GM18507 (cell line): ENCODE measurements at regions not wholly inside any gene's neighbourhood (a gene's known extent, or its start where the extent isn't known, plus 50 kb on each side); places are given as distances from the start of the nearest gene placed in this dataset.
A peak's percentile ranks its signal among the peaks of the same experiment; 100 is the strongest.
"Not testable (repeated sequence)": the region's sequence is repeated elsewhere in the genome, so short reads cannot be mapped to it uniquely, and the experiment has no call there.

Experiments
- DNase-seq: peaks from one replicate; pipeline ENCODE4 v3.0.0; 2011; ENCODE audit warnings: low read depth; ENCODE audit not compliant: insufficient read length; ENCODE audit errors: extremely low spot score
- FAIRE-seq: peaks from 2 replicates; lab custom pipeline; 2011; peaks lifted over from hg19 to GRCh38; lab: Jason Lieb, UNC

DNA sequence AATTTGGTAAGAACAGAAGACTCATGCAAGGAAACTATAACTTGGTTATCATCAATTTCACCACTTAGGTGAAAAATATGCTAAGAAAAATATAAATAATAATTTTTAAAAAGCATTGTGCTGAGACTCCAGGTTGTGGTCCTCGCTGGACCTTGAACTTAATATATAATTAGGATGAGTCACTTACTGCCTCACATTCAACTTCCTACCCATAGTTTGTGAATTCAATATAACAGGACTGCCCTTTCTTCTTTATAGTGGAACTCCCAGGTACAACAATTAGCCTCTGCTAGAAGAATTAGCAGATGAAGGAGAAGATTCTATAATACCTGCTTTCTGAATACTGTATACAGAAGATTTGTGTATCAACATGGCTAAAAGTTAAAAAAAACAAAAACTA lies 149.1 kb upstream of the SPRED1 start:
- FAIRE-seq (no peak), DNase-seq (no peak)

DNA sequence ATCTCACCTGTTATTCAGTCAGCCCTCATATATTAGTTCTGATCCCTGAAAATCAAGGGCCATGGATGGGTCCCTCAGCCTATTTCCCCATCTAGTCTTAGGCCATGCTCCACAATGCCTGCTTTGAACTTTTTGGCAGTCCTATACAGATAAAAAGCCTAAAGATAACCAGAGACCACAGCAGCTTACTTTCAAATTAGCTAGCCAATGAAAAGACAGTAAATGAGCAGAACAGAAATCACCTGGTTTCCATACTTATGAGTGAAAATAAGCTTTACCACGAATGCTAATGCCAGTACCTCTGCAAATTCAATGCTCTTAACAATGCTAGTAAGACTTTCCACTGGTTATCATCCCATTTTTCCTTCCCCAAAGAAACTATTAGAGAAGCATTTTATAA lies 141.6 kb upstream of the SPRED1 start:
- FAIRE-seq (no peak), DNase-seq (no peak)

DNA sequence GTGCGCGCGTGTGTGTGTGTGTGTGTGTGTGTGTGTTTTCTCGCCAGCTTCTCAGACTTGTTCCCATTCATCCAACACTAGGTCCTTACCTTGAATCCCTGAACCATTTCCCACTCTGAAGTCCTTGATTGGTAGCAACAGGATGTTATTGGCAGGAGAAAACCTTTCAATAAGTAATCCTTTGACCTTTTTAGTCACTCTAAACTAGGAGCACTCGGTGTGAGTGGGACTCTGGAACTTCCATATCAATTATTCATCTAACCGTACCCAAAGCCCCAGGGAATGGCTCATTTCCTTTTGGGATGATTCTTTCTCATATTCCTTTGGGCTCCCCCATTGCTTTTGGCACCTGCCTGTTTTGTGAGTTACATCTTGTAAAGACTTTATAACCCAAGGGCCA lies 140.2 kb upstream of the SPRED1 start:
- FAIRE-seq, result no peak
- no peak for DNase-seq

DNA sequence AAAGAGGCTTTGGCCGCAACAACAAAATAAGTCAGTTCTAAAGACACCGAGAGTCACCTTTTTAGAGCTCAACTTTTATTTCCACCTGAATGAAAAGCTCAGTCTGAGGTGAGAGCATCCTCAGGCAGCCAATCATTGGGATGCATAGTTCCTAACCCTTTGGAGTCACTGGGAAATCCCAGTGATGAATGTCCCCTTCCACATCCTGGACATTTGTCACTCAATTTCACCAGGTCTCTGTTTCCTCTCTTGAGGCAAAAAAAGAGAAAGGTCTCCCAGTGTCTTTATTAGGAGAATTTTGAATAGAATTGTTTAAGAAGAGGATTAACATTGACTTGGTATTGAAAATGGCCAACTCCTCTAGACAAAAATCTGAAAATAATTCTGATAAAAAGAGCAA lies 137.5 kb upstream of the SPRED1 start:
- DNase-seq (no peak), FAIRE-seq (no peak)

DNA sequence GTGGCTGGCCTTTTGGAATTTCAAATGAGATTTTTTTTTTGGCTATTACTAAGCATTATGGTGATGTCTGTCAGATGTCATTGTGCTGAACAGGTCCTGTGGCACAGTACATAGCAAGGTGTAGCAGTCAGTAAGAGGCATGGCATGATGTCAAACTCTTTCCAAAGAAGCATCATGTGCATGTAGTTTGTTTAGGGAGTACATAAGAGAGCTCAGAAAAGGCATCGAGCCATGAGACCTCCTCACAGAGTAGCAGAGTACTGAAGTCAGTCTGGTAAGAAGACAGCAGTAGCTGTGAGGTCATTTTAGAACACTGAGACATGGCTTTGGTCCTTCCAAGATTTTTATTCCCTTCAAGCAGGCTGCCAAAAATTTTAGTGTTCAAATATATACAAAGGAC lies 134.9 kb upstream of the SPRED1 start:
- no peak for DNase-seq
- FAIRE-seq, result no peak

DNA sequence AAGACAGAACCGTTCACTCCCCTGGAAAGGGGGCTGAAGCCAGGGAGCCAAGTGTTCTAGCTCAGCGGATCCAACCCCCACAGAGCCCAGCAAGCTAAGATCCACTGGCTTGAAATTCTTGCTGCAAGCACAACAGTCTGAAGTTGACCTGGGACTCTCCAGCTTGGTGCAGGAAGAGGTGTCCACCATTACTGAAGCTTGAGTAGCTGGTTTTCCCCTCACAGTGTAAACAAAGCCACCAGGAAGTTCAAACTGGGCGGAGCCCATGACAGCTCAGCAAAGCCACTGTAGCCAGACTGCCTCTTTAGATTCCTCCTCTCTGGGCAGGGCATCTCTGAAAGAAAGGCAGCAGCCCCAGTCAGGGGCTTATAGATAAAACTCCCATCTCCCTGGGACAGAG lies 132.8 kb upstream of the SPRED1 start:
- not testable (repeated sequence) for DNase-seq, FAIRE-seq

DNA sequence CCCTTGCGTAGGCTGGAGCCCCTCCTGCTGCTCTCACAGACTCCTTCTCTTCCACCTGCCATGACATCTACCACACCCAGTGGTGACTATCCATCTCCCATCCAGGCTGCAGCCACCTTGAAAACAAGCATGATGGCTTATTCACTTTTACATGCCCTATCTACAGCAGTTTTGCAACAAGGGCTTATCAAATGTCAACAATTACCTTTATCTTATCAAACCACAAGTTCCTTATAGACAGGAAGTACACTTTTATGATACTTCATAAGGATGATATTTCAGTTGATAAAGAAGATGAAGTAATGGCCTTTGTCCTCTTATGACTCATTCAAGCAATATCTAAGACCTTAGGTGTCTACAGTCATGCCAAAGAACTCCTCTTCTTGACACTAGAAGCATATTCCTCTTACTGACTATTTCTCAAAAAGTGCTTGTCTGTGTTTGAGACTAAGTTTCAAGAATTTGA lies 125.3 kb upstream of the SPRED1 start:
- FAIRE-seq, result no peak

DNA sequence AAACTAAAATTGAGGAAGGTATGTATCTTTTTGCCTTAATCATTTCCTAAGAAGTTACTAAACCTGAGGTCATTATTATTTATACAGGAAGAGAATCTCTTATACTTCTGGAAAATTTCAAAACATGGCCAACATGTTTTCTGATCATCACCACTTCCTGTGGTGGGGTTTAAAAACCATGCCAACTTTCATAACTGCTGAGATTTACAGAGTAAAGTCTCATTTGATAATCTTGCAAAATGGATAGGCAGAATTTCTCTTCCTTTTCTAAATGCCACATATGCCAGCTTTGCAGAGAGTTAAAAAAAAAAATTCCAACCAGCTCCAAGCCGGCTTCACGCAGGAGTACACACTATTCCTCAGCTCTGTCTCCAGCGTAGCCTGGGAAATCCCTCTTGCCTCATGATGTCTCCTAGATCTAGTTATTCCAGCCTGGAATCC lies 124.3 kb upstream of the SPRED1 start:
- no peak for DNase-seq
- FAIRE-seq, result no peak

More for the DNA sequence above, 125.3 kb upstream of the SPRED1 start:
- no peak for DNase-seq

DNA sequence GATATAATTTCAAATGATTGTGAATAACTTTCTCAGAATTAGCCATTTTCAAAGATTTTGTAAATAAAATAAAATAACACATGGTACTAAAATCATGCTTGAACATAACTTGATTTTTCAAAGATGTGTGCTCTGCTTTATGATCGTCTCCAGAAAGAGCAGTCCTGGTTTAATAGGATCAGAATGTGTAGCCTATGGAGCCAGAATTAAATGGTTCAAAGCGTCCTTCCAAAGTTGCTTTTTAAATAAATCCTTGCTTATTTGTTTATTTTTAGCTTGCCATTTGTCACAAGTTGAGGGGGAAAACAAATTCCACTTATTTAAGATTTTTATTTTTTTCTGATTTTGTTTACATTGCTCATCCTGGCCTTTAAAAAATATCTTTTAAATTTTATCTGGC lies 123.7 kb upstream of the SPRED1 start:
- no peak for FAIRE-seq
- no peak for DNase-seq

DNA sequence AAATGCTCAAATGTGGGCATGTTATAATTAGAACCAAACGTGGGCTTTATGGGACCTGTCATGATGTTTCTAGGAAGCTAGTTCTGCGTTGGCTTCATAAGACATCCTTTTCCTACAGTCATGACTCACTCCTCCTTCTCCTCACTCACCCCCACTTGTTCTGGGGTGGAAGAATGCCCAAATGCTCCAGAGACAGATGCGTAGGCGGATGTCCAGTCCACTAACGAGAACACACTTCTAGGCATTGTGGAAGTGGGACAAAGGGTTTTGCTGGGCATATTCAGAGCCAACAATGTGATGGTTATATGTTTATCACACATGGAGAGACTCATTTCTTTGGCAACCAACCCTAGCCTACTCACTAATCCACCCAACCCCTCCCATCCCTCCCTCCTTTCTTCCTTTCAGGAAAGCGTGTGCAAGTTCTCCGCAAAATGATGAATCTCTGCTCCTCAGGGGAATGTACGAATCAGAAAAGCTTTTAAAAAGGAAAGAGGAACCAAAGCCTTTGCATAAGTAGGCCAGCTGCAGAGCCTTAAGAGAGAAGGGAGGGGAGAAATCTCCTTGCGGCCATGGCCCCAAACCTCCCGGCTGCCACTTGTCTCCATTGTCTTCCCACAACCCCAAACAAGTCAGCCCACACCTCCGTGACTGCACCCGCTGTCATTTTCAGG lies 123.0 kb upstream of the SPRED1 start:
- no peak for DNase-seq
- peak; percentile 31 for FAIRE-seq

DNA sequence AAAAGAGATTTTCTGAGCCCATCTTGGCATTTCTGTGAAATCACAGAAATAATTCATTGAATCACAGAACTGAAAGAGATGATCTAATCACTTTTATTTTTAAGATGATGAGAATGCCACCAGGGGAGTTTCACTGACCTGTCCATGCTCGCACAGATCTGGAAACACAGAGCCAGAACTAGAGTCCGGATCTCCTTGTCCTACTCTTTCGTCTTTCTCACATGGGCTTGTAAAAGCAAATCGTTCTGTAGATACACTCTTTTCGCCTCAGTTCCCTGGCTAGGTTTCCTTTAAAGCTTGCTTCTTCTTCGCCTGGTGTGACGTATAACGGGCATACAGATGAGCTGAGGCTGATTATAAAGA lies 122.5 kb upstream of the SPRED1 start:
- DNase-seq, result no peak
- peak; percentile 77 for FAIRE-seq

DNA sequence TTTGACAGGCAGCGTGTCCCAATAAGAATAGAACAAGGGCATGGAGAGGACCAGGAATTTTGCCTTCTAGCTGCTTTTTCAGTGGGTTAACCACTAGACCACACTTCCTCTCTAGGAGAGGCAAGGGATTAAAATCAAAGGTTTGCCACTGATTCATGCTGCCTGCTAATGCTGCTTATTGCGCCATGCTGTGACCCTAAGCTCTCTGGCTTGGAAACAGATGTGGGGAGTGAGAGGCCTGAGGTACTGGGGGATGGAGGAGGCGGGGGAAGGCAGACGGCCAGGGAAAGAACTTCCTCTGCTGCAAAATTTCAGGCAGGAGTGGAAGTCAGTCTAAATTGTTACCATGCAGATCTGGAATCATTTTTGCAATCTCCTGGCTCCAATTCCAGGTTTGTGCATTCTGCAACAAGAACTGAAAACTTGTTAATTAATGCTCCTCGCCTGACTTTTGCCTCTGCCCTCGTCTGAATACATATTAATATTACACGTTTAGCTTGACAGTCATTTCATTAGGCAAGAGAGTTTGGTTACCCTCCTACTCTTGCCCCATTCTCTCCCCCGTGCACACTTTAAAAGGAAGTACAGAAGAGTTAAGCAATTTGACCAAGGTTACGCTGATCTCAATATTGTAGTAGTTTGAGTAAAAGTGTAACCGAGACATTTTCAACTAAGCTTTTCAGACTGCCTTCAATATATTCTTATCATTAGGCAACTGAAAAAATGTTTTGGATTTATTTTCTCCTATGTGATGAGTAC lies 121.7 kb upstream of the SPRED1 start:
- FAIRE-seq, result peak; percentile 63
- no peak for DNase-seq

DNA sequence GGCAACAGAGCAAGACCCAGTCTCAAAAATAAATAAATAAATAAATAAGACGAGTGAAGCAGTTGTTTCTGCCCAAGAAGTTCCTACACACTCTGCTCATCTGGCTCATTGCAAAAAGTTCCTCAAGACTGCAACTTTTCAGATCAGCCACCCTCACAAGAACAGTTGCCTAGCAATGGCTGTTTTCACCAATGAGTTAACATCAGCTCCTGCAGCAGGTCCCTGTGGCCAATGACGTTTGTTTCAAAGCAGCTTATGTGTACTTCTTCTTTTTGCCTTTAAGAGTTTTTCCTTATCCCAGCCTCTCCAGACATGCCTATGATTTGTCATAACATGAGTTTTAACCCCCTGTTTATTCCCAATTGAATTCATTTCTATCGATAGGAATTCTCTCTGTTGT lies 118.4 kb upstream of the SPRED1 start:
- no peak for DNase-seq
- no peak for FAIRE-seq

DNA sequence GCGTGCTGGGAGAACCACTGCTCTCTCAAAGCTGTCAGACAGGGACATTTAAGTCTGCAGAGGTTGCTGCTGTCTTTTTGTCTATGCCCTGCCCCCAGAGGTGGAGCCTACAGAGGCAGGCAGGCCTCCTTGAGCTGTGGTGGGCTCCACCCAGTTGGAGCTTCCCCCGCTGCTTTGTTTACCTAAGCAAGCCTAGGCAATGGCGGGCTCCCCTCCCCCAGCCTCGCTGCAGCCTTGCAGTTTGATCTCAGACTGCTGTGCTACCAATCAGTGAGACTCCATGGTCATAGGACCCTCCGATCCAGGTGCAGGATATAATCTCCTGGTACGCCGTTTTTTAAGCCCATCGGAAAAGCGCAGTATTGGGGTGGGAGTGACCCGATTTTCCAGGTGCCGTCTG lies 110.4 kb upstream of the SPRED1 start:
- not testable (repeated sequence) for DNase-seq, FAIRE-seq

DNA sequence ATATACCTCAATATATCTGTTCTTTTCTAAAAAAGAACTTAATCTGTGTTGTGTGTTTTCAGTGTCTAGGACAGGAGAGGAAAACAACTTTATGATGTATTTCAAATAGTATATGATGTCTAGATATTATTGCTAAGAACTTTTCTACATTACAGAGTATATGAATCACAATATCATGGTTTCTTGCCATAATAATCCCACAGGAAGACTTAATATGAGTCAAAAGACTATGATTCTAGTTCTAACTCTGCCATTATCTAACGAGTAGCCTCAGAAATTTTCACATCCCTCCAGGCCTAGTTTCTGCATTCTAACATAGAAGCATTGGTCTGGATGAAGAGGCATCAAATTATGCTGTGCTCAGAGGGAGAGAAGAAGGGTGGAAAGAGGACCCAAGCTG lies 107.7 kb upstream of the SPRED1 start:
- FAIRE-seq (no peak), DNase-seq (no peak)

DNA sequence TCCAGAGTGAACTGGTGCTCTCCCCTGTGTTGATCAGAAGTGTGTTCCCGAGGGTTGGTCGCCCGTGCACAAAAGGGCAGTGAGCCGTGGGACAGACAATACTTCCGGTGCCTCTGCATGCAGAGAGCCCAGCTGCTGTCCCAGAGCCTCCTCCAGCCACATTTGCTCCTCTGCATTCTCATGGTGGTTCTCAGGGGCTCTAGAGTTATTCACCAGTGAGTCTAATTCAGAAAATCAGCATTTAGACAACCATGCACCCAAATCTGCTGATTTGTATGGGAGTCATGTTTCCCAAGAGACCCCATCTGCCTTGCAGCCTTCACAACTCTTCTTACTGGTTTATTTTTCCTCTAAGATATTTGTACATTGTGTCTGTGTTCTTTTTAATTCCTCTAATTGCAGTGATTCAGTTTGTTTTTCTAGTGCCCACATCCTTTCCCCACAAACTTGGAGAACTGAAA lies 107.0 kb upstream of the SPRED1 start:
- DNase-seq (no peak), FAIRE-seq (no peak)

DNA sequence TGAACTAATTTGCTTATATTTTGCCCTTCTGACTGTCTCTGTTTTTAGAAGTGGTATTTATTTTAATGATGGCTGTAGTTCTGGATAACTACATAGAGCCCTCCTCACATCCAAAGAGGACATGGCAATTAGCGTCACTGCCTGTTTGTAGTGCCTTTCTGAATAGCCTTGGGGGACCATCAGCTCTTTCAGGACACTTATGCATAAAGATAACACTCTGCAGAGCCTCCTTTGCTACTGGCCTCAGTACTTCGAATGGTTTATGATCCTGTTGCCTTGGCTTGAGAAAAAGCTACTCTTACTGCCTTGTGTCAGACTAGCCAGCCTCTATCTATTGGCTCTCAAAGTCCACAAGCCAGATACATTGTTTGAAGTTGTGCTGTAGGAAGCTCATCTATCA lies 105.4 kb upstream of the SPRED1 start:
- no peak for DNase-seq
- no peak for FAIRE-seq

DNA sequence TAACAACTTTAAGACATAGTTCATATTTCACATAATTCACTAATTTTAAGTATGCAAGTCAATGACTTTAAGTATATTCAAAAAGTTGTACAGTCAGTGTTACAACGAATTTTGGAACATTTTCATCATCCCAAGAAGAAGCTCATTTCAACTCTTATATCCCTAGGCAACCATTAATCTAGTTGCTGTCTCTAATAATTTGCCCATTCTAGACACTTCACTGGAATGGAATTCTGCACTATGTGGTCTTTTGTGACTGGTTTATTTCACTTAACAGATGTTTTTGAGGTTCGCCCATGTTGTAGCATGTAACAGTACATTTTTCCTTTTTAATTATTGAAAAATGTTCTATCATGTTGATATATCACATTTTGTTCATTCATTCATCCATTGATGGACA lies 104.2 kb upstream of the SPRED1 start:
- DNase-seq (no peak), FAIRE-seq (no peak)

DNA sequence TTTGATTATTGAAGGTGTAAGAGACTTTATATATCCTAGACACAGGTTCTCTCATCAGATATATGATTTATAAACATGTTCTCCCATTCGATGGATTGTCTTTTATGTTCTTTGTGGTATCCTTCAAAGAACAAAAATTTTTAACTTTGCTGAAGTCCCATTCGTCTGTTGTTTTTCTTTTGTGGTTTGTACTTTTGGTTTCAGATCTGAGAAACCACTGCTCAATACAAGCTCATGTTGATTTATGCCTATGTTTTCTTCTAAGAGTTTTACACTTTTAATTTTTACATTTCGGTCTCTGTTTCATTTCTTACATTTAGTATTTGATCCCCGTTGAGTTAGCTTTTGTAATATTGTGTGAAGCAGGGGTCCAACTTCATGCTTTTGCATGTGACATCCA lies 103.3 kb upstream of the SPRED1 start:
- DNase-seq, result no peak
- peak; percentile 51 for FAIRE-seq

DNA sequence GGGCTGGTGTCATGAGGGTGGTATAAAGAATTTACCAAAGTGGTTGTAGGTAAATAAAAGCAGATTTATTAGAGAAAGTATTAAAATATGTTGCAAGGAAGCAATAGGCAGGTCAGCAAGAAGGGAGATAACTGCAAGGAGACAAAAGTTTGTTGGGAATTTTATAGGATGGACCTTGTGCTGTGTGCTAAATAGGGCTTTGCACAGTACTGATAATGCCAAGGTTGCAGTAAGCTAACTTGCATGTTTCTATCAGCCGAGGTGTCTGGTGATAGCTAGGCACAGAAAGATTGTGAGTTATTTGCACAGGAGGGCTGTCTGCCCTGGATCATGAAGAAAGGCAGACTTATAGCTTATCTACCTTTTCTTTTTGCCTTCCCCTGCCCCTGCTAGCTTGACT lies 102.5 kb upstream of the SPRED1 start:
- FAIRE-seq (no peak), DNase-seq (no peak)

DNA sequence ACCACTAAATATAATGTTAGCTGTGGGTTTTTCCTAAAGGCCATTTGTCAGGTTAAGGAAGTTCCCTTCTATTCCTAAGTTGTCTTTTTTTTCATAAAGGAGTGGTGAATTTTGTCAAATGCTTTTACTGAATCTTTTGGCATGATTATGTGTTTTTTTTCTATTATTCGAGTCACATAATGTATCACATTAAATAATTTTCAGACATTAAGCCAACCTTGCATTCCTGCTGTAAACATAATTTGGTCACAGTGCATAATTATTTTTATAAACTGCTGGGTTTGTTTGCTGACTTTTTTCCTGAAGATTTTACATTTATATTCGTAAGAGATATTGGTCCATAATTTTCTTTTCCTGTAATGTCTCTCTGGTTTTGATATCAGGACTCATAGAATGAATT lies 101.8 kb upstream of the SPRED1 start:
- DNase-seq, result no peak
- FAIRE-seq, result no peak
